Activated CD4-positive, CD25-positive, alpha-beta regulatory T cell treated with anti-CD3 and anti-CD28 coated beads, Interleukin-2, amount 50 U/mL, for 72 hours (primary cell): ENCODE measurements at regions not wholly inside any gene's neighbourhood (a gene's known extent, or its start where the extent isn't known, plus 50 kb on each side); places are given as distances from the start of the nearest gene placed in this dataset.
"Not testable (repeated sequence)": the region's sequence is repeated elsewhere in the genome, so short reads cannot be mapped to it uniquely, and the experiment has no call there.

Experiments used
- DNase-seq: peaks from one replicate; pipeline ENCODE4 v3.0.0; 2021

DNA sequence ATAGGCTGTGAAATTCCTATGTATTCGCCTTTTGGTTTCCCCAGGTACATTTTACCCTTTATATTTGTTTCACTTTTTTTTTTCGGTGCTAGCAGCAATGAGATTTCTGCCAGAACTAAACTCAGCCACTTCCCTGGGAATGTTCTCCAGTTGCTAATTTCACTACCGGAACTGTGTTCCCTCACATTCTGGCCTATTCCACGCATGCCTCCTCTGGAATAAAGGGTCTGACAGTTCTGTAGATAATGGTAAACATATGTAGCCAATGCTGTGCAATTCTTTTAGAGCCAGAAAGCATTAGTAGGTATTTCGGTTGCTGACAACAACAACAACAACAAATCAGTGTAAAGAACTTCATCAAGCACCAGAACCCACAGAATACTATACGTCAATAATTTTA is 96.1 kb upstream of the TBX18 start:
- DNase-seq, result no peak

DNA sequence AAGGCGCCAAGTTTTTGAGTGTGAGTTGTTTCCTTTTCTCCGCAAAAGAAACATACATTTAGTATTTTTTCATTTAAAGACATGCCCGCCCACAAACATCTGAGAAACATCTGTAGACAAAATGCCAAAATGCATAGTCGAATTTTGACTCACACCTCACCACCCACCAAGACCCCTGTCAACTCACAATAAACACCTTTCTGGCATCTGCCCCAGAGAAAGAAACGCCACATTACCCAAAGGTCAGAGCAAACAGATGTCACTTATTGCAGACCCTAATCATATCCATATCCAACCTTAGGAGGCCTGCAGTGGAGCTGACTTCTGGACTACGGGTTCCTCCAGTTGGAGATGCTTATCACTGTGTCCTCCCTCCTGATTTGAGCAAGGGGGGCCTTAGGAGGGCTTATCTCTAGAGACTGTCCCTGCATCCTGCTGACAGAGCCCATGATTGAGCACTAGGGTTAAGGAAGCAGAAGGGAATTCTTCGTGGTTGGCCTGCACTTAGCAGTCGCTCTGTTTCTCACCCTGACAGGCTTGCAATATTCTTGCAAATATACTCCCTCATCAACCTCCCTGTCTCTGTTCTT is 90.5 kb upstream of the TBX18 start:
- no peak for DNase-seq

GRCh38 chr6:84853901-84854300 is 89.5 kb upstream of the TBX18 start:
- DNase-seq, result no peak

DNA sequence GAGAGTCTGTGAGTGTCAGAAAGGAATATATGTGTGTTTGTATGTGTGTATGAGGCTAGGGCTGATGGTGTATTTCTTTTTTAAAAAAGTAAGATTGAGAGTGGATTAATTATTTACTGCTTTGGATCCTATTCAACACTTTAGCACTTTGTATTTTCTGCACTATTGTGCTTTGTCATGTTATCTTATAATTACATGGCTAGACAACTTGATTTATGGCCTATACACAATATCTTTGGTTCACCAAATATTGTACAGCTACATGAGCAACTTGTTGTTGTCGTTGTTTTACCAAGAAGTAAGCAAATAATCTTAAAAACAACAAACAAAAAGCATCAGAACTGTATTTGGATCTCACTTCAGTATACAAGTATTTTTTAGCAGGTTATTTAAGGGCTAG is 84.6 kb upstream of the TBX18 start:
- no peak for DNase-seq

DNA sequence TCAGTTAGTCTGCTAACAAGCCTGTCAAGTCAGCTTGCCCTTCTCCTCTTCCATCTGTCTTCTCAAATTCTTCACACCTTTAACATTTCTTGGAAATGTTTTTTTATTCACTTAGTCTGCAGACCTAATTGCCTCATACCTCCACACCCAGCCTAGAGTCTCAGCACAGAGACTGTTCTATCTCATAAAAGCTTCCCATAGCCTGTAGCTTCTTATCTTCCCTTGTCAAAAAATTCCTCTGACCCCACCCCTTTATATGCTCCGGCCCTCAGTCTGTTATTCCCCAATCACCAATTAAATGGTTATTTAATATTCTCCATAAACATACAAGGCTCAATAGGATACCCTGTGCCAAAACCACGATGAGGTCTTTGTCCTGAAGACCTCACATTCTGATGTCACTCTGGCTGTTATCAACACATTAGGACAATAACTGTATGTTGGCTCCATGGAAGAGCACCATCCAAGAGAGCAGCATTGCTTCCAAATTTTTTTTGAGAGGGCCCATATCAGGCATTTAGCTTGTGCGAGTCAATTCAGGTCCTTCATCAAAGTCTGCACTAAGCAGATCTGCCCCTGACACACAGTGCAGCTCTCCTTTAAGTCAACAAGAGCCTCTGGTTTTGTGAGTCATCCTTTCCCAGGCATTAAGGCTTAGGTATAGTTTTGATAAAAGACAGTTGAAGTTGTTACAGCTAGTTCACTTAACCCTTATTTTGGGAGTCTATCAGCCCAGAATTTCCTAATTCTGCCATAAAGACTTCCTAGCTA is 83.2 kb upstream of the TBX18 start:
- no peak for DNase-seq

DNA sequence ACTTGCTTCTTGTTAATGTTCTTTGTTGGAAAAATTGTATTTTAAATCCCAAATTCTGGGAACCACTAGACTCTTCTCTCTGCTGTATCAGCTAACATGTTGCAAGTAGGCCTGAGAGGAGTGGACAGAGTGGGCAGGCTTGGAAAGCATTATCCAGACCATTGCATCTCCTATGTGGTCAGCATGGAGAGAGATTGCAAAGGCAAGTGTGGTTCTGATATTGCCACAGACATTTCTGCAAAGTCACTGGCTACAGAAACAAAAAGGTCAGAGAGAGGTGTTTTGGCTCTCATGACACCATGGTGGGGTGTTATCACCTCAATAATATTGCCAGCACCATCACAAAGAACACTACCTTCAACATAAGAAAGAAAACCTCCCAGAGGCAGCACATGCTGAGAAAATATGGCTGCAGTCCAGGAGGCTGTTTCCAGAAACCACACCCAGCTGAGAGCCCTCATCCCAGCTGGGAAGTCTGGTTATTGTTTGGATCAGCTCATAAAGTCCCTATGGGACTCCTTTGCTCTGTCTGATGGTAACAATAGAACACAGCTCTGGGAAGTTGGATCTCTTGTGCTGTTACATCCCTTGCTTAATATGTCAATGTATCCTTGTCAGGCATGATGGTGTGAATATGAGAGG is 78.2 kb upstream of the TBX18 start:
- no peak for DNase-seq

GRCh38 chr6:84837068-84837866 is 72.9 kb upstream of the TBX18 start:
- not testable (repeated sequence) for DNase-seq

DNA sequence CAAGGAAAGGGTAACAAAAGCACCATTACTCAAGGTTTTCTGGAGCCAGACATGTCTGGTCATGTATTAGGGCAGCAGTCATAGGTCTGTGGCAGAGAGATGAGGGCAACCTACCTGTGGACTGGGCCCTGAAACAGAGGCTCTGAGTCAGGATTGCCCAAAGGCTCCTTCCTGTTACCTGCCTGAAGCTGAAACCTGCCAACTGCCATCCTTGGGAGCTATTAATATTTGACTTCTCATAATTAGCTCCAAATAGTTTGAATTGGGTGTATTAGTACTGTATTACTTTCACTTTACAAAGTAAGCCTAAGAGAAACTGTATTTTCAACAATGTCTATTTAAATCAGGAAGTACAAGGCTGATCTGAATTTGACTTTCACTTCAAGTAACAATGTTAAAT is 72.0 kb upstream of the TBX18 start:
- DNase-seq, result no peak

DNA sequence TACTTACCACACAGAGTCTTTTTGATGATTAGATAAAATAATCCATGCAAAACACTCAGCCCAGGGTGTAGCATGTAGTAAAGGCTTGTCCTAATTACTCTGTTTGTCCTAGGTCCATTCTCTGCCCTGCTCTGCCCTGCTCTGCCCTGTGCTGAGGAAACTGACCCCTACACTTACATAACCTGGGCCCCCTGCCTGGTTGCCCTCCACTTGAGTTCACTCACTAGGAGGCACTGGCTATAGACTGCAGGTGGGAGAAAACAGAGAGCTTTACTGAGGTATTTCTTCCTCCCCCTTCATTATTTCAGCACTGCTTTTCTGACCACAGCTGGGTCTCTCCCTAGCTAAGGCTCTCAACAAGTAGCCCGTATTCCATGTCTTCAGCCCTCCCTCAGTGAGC is 70.9 kb upstream of the TBX18 start:
- no peak for DNase-seq

DNA sequence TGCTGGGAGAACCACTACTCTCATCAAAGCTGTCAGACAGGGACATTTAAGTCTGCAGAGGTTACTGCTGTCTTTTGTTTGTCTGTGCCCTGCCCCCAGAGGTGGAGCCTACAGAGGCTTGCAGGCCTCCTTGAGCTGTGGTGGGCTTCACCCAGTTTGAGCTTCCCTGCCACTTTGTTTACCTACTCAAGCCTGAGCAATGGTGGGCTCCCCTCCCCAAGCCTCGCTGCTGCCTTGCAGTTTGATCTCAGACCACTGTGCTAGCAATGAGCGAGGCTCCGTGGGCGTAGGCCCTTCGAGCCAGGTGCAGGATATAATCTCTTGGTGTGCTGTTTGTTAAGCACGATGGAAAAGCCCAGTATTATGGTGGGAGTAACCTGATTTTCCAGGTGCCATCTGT is 67.5 kb upstream of the TBX18 start:
- DNase-seq, result not testable (repeated sequence)

DNA sequence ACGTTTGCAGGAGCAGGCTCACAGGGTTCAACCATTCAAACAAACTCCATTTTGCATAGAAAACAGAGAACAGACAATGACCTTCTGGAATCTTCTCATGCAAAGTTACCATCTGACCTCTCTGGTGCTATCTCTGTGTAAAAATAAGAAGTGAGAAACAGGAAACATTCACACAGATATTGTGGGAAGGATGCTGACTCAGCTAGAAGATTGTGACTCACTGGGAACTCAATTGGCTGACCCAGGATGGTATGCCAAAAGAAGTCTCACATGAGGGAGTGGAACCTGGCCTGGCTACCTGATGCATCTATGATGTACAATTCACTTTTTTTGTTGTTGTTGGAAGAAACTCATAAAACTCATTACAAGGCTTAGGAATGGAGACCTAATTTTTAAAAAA is 61.1 kb upstream of the TBX18 start:
- DNase-seq, result no peak

DNA sequence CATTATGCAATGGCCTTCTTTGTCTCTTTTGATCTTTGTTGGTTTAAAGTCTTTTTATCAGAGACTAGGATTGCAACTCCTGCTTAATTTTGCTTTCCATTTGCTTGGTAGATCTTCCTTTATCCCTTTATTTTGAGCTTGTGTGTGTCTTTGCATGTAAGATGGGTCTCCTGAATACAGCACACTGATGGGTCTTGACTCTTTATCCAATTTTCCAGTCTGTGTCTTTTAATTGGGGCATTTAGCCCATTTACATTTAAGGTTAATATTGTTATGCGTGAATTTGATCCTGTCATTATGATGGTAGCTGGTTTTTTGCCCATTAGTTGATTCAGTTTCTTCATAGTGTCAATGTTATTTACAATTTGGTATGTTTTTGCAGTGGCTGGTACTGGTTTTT is 56.9 kb upstream of the TBX18 start:
- DNase-seq, result not testable (repeated sequence)

- no peak for DNase-seq
Observed at GRCh38 chr6:84816741-84817140, 52.3 kb upstream of the TBX18 start.

DNA sequence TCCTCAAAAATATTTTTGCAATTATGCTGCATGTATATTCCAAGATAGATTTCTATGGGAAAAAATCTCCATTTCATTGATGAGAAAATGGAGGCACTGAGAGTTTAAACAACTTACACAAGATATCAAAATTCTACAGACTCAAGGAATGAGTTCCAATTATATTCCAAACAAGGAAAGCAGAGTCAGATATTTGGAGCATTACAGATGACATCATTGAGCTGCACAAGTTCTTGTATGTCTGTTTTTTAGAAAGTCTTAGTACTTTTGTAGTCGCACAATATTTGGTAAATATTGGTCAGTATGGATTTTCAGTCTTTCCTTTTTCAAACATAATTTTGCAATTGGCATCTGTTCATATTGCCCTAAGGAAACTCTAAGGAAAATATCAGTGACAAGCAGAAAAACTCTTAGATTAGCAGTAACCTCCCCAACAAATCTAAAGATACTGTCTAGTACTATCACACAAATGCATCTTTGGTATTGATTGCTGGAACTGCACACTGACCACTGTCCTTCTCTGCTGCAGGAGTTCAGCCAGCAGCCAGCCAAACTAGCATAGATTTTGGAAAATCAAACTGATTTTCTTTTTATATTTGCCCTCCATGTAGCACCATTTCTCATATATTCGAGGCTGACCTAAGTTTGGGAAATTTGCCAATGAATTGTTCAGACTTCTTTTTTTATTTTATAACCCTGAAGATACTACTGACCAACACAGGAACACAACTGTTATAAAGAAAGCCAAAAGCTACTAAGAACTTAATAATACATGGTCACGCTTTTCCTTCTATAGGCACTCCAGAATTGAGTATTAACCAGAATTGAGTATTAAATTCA is 51.7 kb upstream of the TBX18 start:
- no peak for DNase-seq
